GM12891 (cell line): ENCODE measurements at regions not wholly inside any gene's neighbourhood (a gene's known extent, or its start where the extent isn't known, plus 50 kb on each side); places are given as distances from the start of the nearest gene placed in this dataset.

Source experiments
- DNase-seq: peaks from one replicate; pipeline ENCODE4 v3.0.0; 2011; ENCODE audit warnings: low spot score; ENCODE audit not compliant: insufficient read length
- FAIRE-seq: peaks from 2 replicates; lab custom pipeline; 2011; peaks lifted over from hg19 to GRCh38; lab: Jason Lieb, UNC
- PAX5 ChIP-seq: IDR thresholded peaks from 2 replicates; pipeline ENCODE4 v1.6.1; 2011; ENCODE audit warnings: low read length, moderate library complexity, mild to moderate bottlenecking; ENCODE audit not compliant: insufficient read depth, severe bottlenecking
- POLR2A ChIP-seq: IDR thresholded peaks from 2 replicates; pipeline ENCODE4 v1.6.1; 2011; ENCODE audit warnings: low read depth, low read length, control low read depth
- POLR2AphosphoS5 ChIP-seq: IDR thresholded peaks from 2 replicates; pipeline ENCODE4 v1.6.1; 2011; ENCODE audit warnings: low read depth, low read length, control low read depth
- POU2F2 ChIP-seq: IDR thresholded peaks from 2 replicates; pipeline ENCODE4 v1.6.1; 2011; ENCODE audit warnings: low read depth, mild to moderate bottlenecking, control low read depth, low read length, moderate library complexity
- SPI1 ChIP-seq: IDR thresholded peaks from 2 replicates; pipeline ENCODE4 v1.6.1; 2011; ENCODE audit warnings: low read depth, low read length, control low read depth
- TAF1 ChIP-seq: IDR thresholded peaks from 2 replicates; pipeline ENCODE4 v1.6.1; 2011; ENCODE audit warnings: low read depth, low read length, control low read depth

- FAIRE-seq (no peak), DNase-seq (no peak)
- TF ChIP-seq SPI1 (no peak), TAF1 (no peak), PAX5 (no peak), POLR2A (no peak), POU2F2 (no peak), POLR2AphosphoS5 (no peak)
These were observed 378.1 kb upstream of the TLE4 start for GRCh38 chr9:79193501-79194223.

GRCh38 chr9:79195879-79196278 is 375.9 kb upstream of the TLE4 start:
- no peak for TF ChIP-seq POLR2AphosphoS5
- DNase-seq: no peak
- FAIRE-seq: no peak

- DNase-seq (no peak), FAIRE-seq (no peak)
- TF ChIP-seq TAF1 (no peak), POU2F2 (no peak), POLR2A (no peak), SPI1 (no peak), POLR2AphosphoS5 (no peak), PAX5 (no peak)
These were observed 375.2 kb upstream of the TLE4 start for GRCh38 chr9:79196606-79197005.

DNA sequence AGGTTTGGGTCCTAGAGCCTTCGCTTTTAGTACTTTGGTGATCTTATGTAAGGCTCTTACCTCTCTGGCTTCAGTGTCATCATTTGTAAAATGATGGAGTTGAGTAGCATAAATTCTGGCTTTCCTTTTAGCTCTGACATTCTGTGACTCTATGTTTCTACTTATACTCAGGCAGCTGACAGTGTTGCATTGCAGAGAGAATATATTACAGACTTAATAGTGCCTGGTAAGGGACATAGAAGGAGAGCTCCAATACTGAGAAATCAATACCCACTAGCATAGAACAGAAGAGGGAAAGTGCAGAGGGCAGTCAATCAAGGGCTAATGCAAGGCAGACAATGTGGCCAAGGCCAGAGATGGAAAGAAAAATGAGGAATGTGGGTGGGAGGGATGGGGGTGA is 371.4 kb upstream of the TLE4 start:
- FAIRE-seq: no peak
- no peak for DNase-seq
- no peak for TF ChIP-seq POLR2A
- no peak for TF ChIP-seq SPI1
- TF ChIP-seq POU2F2: no peak
- TF ChIP-seq PAX5: no peak
- TF ChIP-seq TAF1: no peak
- TF ChIP-seq POLR2AphosphoS5: no peak

DNA sequence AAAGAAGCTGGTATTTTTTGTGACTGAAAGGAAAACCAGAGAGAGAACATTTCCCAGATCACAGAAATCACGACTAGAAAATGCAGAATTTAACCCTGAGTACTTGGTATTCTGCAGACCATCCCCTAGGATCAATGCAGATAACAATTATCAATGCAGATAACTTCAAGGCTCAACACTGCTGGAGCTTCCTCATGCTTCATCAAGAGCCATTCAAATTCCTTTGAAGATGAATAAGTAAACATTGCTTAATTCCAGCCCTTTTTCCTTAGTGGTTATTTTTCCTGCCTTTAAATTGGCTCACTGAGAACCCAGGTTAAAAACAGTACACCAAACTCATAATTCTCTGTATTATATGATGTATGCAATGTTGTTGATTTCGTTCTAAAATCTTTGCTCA is 370.1 kb upstream of the TLE4 start:
- no peak for DNase-seq
- no peak for FAIRE-seq
- TF ChIP-seq SPI1: no peak
- no peak for TF ChIP-seq POU2F2
- no peak for TF ChIP-seq TAF1
- TF ChIP-seq POLR2AphosphoS5: no peak

GRCh38 chr9:79208791-79209396 is 362.9 kb upstream of the TLE4 start:
- no peak for TF ChIP-seq TAF1
- TF ChIP-seq POU2F2: no peak
- TF ChIP-seq POLR2AphosphoS5: no peak
- no peak for TF ChIP-seq SPI1
- no peak for TF ChIP-seq PAX5
- no peak for TF ChIP-seq POLR2A
- DNase-seq (no peak), FAIRE-seq (no peak)

DNA sequence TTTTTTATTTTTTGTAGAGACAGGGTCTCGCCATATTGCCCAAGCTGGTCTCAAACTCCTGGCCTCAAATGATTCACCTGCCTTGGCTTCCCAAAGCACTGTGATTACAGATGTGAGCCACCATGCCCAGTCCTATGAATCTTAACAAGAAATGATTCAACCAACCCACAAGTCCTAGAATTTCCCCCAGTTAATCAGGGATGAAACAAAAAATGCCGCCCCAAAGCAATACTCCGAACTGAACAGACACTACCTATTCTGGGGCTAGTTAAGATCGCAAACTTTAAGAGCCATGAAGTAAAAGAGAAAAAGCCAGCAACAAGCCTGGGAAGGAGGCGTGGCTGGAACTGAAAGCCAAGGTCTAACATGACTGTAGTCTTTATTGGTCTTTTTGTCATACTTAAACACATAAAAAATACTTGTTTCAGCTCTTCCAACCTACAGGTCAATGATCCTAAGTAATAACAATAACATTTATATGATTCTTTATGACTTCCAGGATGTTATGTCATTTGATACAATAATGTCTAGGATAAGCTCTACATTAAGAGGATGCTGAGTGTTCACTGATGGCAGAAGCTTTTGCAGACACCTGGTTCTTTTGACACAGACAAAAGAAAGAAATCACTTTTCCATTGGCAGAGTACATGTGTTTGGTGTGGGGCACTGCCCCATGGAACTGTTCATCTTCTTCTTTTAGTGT is 361.1 kb upstream of the TLE4 start:
- DNase-seq (no peak), FAIRE-seq (no peak)
- no peak for TF ChIP-seq POU2F2
- TF ChIP-seq TAF1: no peak
- no peak for TF ChIP-seq POLR2AphosphoS5
- TF ChIP-seq PAX5: no peak
- no peak for TF ChIP-seq POLR2A
- TF ChIP-seq SPI1: no peak

DNA sequence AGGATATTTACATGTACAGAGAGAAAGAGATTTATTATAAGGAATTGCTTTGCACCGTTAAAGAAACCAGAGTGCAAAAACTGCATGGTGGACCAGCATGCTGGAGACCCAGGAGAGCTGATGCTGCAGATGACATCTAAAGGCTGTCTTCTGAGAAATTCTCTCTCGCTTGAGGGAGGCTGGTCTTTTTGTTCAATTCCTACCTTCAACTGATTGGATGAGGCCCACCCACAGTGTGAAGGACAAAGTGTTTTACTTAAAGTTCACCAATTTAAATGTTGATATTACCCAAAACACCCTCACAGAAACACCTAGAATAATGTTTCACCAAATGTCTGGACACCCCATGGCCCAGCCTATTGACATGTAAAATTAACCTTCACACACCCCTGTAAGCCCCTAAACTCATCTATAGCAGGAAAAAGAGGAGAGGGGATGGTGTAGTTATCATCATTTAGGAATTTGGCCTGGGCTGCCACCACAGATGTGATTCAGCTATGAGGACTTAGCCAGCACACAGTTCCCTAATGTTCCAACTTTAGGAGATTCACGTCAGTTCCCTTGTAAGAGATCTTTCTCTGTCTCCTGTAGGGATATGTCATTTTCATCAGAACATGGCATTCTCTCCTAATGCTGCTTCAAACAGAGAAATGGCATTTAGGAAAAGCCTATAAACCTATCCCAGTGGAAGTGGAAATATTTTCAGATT is 358.2 kb upstream of the TLE4 start:
- no peak for DNase-seq
- FAIRE-seq: no peak
- TF ChIP-seq POLR2AphosphoS5 (no peak), POLR2A (no peak), TAF1 (no peak), SPI1 (no peak), POU2F2 (no peak), PAX5 (no peak)

GRCh38 chr9:79215821-79216220 is 355.9 kb upstream of the TLE4 start:
- FAIRE-seq (no peak), DNase-seq (no peak)
- TF ChIP-seq POLR2A (no peak), TAF1 (no peak), POLR2AphosphoS5 (no peak), POU2F2 (no peak), PAX5 (no peak), SPI1 (no peak)

- TF ChIP-seq SPI1: no peak
- no peak for TF ChIP-seq POLR2AphosphoS5
- no peak for TF ChIP-seq PAX5
These were observed 351.5 kb upstream of the TLE4 start for GRCh38 chr9:79220251-79220650.

More at GRCh38 chr9:79220251-79220650, 351.5 kb upstream of the TLE4 start:
- no peak for FAIRE-seq
- no peak for DNase-seq
